ENCODE measurements at regions not wholly inside any gene's neighbourhood (a gene's known extent, or its start where the extent isn't known, plus 50 kb on each side); places are given as distances from the start of the nearest gene placed in this dataset.

- no peak overlapping the region for H3K4me3 ChIP-seq (ENCODE audit: low read depth, low read length)
- no peak for TF ChIP-seq CTCF (conservative IDR thresholded peaks at IDR 0.05; ENCODE audit: low read depth, low read length)
- DNase-seq (ENCODE audit: low read depth): no peak
These were observed 1012.5 kb upstream of the PRMT6 start for GRCh38 chr1:106043971-106044370.

- no peak for TF ChIP-seq CTCF (conservative IDR thresholded peaks at IDR 0.05; ENCODE audit: low read depth, low read length)
- H3K4me3 ChIP-seq (ENCODE audit: low read depth, low read length): no peak overlapping the region
- DNase-seq (ENCODE audit: low read depth): no peak
These were observed 1009.3 kb upstream of the PRMT6 start for GRCh38 chr1:106047210-106047609.

GRCh38 chr1:106049595-106049994 lies 1006.9 kb upstream of the PRMT6 start:
- TF ChIP-seq CTCF (conservative IDR thresholded peaks at IDR 0.05; ENCODE audit: low read depth, low read length): no peak
- H3K4me3 ChIP-seq (ENCODE audit: low read depth, low read length): no peak overlapping the region
- no peak for DNase-seq (ENCODE audit: low read depth)

- no peak for DNase-seq (ENCODE audit: low read depth)
- H3K4me3 ChIP-seq (ENCODE audit: low read depth, low read length): no peak overlapping the region
- TF ChIP-seq CTCF (conservative IDR thresholded peaks at IDR 0.05; ENCODE audit: low read depth, low read length): no peak
These were observed 1000.6 kb upstream of the PRMT6 start for GRCh38 chr1:106055855-106056254.

- no peak for TF ChIP-seq CTCF (conservative IDR thresholded peaks at IDR 0.05; ENCODE audit: low read depth, low read length)
- no peak overlapping the region for H3K4me3 ChIP-seq (ENCODE audit: low read depth, low read length)
- no peak for DNase-seq (ENCODE audit: low read depth)
These were observed 994.6 kb upstream of the PRMT6 start for GRCh38 chr1:106061586-106062495.

- no peak overlapping the region for H3K4me3 ChIP-seq (ENCODE audit: low read depth, low read length)
- no peak for TF ChIP-seq CTCF (conservative IDR thresholded peaks at IDR 0.05; ENCODE audit: low read depth, low read length)
- no peak for DNase-seq (ENCODE audit: low read depth)
These were observed 993.0 kb upstream of the PRMT6 start for GRCh38 chr1:106063510-106063909.
